ENCODE measurements at regions not wholly inside any gene's neighbourhood (a gene's known extent, or its start where the extent isn't known, plus 50 kb on each side); places are given as distances from the start of the nearest gene placed in this dataset.

DNA sequence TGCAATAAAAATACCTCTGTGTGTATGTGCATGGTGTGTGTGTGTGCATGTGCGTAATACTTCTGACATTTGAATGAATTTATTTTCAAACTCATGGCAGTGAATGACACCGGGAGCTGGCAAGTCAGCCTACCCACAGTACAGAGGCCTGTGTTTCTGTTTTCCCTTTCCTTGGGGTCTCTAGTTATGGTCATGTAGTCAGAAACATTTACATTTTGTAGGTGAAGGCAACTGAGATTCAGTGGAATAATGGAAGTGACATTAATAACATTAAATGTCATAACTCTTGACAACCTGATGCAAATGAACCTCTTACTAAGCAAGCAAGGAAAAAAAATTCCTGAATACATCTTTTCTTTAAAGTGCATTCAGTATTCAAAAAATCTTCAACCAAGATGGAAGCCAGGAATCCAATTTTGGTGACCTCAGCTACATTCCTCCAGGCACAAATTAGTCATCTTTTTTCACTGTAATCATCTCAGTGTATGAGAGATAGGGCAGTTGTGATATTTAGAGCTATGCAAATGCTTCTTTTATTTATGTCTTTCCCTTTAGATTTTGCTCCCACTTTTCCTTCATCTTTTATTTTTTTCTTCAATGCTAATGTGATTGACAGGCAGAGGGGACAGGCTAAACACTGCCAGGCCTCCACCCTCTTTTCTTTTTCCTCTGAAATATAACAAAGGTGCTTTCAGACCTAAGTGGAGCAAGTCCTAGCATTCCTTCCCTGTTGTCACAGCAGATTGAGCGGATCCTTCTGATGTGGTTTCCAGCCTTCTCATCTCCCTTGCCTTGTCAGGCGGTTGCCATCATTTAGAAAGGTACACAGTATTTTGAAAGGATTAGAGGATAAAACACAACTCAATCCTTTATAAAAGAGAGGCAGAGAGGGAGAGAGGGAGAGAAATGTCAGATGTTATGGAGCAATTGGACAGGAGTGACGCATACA is 569.8 kb upstream of the ADAMTS16 start:
- Histone ChIP-seq H3K27me3 (ENCODE audit: control insufficient read depth, insufficient read depth, low read length) (no peaks in the 10 kb centered on the region), H3K9ac (ENCODE audit: low read length) (no peak overlapping the region), H3K4me3 (ENCODE audit: low read length) (no peak overlapping the region), H3K4me1 (ENCODE audit: control insufficient read depth, low read depth, low read length) (peaks cover 15% of the 10 kb centered on the region), H3K9me3 (ENCODE audit: control insufficient read depth, low read depth, low read length) (peaks cover 5% of the 10 kb centered on the region), H3K36me3 (ENCODE audit: control insufficient read depth, low read depth, low read length) (no peaks in the 10 kb centered on the region), H3K27ac (ENCODE audit: low read length) (no peak overlapping the region)

DNA sequence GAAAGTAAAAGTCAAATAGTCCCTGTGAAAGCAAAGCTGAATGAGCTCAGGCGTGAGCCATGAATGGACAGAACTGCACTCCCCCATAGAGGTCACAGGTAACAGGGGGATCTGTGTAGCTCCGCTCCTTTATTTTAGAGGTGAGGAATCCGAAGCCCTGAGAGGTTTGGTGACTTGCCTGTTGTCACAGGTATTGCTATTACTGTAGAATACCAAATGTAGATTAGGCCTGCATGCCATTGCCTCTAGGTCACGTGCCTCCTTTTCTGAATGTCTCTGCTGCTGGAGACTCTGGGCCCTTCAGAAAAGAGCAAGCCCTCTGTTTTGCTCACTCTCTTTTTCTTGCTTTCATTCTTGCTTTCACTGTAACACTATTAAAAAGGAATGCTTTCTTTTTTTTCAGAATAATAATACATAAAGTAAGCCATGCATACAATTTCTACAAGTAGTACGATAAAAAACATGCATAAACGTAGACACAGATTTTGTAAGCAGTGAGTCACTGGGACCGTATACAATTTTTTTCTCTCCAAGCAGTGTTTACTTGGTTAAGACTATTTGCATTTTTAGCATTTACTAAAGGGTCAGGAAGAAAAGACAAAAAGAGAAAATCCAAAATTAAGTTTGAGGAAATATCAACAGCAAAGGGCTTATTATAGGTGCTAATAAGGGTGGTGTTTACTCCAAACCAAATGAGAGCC is 568.7 kb upstream of the ADAMTS16 start:
- peaks cover 5% of the 10 kb centered on the region for H3K9me3 ChIP-seq (ENCODE audit: control insufficient read depth, low read depth, low read length)
- no peaks in the 10 kb centered on the region for H3K27me3 ChIP-seq (ENCODE audit: control insufficient read depth, insufficient read depth, low read length)
- H3K4me1 ChIP-seq (ENCODE audit: control insufficient read depth, low read depth, low read length), result peaks cover 15% of the 10 kb centered on the region
- H3K9ac ChIP-seq (ENCODE audit: low read length), result no peak overlapping the region
- H3K27ac ChIP-seq (ENCODE audit: low read length), result no peak overlapping the region
- H3K36me3 ChIP-seq (ENCODE audit: control insufficient read depth, low read depth, low read length), result no peaks in the 10 kb centered on the region
- H3K4me3 ChIP-seq (ENCODE audit: low read length), result no peak overlapping the region

DNA sequence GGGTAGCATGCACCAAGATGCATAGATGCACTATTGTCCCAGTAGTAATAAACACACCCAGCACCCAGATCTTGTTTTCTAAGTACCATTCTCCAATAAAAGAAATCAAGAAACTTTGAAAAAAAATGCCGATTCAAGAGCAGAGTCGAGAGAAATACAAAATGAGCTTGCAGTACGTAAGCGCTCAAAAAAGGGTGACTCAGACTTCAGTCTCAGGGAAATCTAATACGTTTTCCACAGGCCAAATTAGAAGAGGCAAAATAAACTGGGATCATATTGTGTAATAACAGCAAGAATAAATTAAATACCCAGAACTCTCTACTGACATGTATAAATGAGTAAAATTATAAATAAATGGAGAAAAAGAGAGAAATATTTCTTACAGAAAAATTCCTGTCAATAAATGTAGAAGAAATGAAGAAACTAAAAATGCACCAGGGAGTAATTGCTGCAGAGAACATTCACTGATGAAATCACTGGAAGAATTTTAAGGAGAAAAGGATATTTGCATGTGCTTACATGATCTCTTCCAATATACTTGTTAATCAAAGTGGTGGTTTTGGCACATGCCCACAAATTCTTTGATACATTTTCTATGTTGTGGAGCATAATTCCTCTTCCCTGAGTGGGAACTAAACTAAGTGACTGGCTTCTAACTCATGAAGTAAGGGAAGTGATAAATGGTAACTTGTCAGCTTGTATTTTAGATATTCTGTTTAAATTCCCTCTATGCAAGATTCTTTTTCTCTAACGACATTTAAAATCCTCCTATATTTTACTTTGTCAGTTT is 567.6 kb upstream of the ADAMTS16 start:
- Histone ChIP-seq H3K36me3 (ENCODE audit: control insufficient read depth, low read depth, low read length) (no peaks in the 10 kb centered on the region), H3K9me3 (ENCODE audit: control insufficient read depth, low read depth, low read length) (peaks cover 5% of the 10 kb centered on the region), H3K4me3 (ENCODE audit: low read length) (no peak overlapping the region), H3K27me3 (ENCODE audit: control insufficient read depth, insufficient read depth, low read length) (no peaks in the 10 kb centered on the region), H3K9ac (ENCODE audit: low read length) (no peak overlapping the region), H3K4me1 (ENCODE audit: control insufficient read depth, low read depth, low read length) (peaks cover 15% of the 10 kb centered on the region), H3K27ac (ENCODE audit: low read length) (no peak overlapping the region)

DNA sequence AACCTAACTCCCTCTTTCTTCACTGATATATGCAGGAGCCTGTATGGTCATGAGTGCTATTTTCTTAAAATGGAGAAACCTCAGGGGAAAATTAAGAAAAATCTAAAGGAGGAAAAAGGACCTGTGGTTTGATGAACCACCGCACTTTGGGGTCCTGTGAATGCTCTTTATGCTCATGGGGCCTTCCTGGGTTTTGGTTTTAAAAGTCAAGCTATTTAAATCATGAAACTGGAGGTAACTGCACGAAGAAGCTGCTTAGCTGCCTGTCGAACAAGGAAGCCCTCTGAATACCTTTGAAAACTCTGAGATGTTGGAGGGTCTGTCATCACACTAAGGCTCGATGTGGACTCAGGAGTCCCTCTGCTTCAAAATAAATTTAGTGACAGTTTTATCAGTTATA is 564.5 kb upstream of the ADAMTS16 start:
- no peak overlapping the region for H3K4me3 ChIP-seq (ENCODE audit: low read length)
- H3K36me3 ChIP-seq (ENCODE audit: control insufficient read depth, low read depth, low read length), result no peaks in the 10 kb centered on the region
- H3K4me1 ChIP-seq (ENCODE audit: control insufficient read depth, low read depth, low read length), result peaks cover 13% of the 10 kb centered on the region
- H3K9ac ChIP-seq (ENCODE audit: low read length), result no peak overlapping the region
- H3K27ac ChIP-seq (ENCODE audit: low read length), result no peak overlapping the region
- H3K9me3 ChIP-seq (ENCODE audit: control insufficient read depth, low read depth, low read length), result peaks cover 5% of the 10 kb centered on the region
- no peaks in the 10 kb centered on the region for H3K27me3 ChIP-seq (ENCODE audit: control insufficient read depth, insufficient read depth, low read length)

DNA sequence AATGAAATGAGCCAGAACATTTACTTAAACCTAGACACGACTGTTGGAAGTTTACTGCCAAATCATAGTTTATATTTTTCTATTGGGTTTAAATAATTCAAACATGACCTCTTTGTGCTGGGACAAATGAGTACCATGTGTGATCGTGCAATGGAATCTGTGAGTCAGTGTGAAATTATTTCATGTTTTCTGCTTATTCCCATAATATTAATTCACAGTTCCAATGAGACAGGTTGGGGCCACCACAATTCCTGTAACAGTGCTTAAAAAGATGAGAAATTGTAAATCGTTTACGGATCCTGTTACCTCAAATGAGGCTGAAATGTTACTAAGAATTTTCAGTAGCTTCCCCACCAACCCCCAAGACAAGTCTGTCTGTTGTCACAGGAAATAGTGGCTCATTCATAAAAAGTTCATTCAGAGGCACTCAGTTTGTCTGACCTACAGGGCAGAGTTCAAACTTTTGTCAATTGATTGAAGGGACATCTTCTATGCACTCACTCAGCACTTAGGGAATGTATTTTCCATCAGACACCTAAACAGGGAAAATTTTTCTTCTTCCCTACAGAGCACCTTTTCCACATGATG is 563.9 kb upstream of the ADAMTS16 start:
- Histone ChIP-seq H3K4me3 (ENCODE audit: low read length) (no peak overlapping the region), H3K27me3 (ENCODE audit: control insufficient read depth, insufficient read depth, low read length) (no peaks in the 10 kb centered on the region), H3K36me3 (ENCODE audit: control insufficient read depth, low read depth, low read length) (no peaks in the 10 kb centered on the region), H3K9me3 (ENCODE audit: control insufficient read depth, low read depth, low read length) (peaks cover 5% of the 10 kb centered on the region), H3K27ac (ENCODE audit: low read length) (no peak overlapping the region), H3K9ac (ENCODE audit: low read length) (no peak overlapping the region), H3K4me1 (ENCODE audit: control insufficient read depth, low read depth, low read length) (peaks cover 7% of the 10 kb centered on the region)

DNA sequence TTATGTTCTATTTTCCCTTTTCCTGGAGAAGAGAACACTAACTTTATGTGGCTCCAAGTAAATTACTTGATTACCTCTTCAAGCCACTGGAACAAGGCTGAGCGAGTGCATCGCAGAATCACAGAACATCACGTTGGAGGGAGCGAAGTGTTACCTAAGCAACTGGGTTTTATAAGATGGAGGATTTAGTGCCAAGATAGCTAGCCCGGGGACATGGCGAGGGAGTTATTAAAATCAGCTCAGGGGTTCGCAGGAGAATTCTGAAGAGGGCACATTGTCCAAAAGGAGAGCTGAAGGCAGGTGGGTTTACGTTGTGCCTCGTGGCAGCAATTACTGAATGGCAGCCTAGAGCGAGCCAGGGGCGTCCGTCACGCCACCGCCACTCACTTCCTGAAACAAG is 563.2 kb upstream of the ADAMTS16 start:
- Histone ChIP-seq H3K9me3 (ENCODE audit: control insufficient read depth, low read depth, low read length) (peaks cover 3% of the 10 kb centered on the region), H3K27ac (ENCODE audit: low read length) (no peak overlapping the region), H3K27me3 (ENCODE audit: control insufficient read depth, insufficient read depth, low read length) (no peaks in the 10 kb centered on the region), H3K4me1 (ENCODE audit: control insufficient read depth, low read depth, low read length) (peaks cover under 1% of the 10 kb centered on the region), H3K4me3 (ENCODE audit: low read length) (no peak overlapping the region), H3K36me3 (ENCODE audit: control insufficient read depth, low read depth, low read length) (no peaks in the 10 kb centered on the region), H3K9ac (ENCODE audit: low read length) (no peak overlapping the region)

DNA sequence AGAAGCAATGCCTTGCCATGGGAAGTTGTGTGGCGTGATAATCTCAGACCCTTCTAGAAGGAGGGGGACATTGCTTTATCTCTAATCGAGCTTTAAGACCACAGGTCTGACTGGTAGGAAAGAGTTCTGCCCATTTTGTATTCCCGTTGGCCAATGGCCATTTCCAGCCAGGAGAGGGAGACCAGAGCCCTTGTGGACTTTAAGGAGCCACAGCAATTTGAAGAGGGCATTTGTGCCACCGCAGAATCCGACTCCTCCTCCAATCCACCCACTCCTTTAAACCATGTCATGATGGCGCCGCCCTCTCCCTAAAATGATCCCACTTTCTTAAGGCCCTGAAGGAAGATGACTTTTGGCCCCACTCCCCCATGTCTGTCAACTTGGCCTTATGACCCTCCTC is 560.5 kb upstream of the ADAMTS16 start:
- no peak overlapping the region for H3K9ac ChIP-seq (ENCODE audit: low read length)
- H3K9me3 ChIP-seq (ENCODE audit: control insufficient read depth, low read depth, low read length), result no peaks in the 10 kb centered on the region
- H3K4me3 ChIP-seq (ENCODE audit: low read length), result no peak overlapping the region
- H3K27me3 ChIP-seq (ENCODE audit: control insufficient read depth, insufficient read depth, low read length), result no peaks in the 10 kb centered on the region
- no peak overlapping the region for H3K27ac ChIP-seq (ENCODE audit: low read length)
- no peaks in the 10 kb centered on the region for H3K4me1 ChIP-seq (ENCODE audit: control insufficient read depth, low read depth, low read length)
- no peaks in the 10 kb centered on the region for H3K36me3 ChIP-seq (ENCODE audit: control insufficient read depth, low read depth, low read length)

DNA sequence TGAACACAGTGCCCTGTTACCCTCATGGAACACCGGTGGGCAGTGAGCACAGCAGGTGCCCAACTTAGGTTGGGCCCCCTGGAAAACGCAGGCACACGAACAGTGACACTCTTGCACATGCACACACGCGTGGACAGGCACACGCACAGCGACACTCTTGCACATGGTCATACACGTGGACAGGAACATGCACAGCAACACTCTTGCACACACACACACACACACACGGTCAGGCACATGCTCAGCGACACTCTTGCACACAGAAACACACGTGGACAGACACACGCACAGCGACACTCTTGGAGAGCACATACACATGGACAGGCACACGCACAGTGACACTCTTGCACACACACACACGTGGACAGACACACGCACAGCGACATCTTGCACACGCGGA is 559.4 kb upstream of the ADAMTS16 start:
- Histone ChIP-seq H3K36me3 (ENCODE audit: control insufficient read depth, low read depth, low read length) (no peaks in the 10 kb centered on the region), H3K4me1 (ENCODE audit: control insufficient read depth, low read depth, low read length) (no peaks in the 10 kb centered on the region), H3K4me3 (ENCODE audit: low read length) (no peak overlapping the region), H3K27me3 (ENCODE audit: control insufficient read depth, insufficient read depth, low read length) (no peaks in the 10 kb centered on the region), H3K9me3 (ENCODE audit: control insufficient read depth, low read depth, low read length) (no peaks in the 10 kb centered on the region), H3K9ac (ENCODE audit: low read length) (no peak overlapping the region), H3K27ac (ENCODE audit: low read length) (no peak overlapping the region)

DNA sequence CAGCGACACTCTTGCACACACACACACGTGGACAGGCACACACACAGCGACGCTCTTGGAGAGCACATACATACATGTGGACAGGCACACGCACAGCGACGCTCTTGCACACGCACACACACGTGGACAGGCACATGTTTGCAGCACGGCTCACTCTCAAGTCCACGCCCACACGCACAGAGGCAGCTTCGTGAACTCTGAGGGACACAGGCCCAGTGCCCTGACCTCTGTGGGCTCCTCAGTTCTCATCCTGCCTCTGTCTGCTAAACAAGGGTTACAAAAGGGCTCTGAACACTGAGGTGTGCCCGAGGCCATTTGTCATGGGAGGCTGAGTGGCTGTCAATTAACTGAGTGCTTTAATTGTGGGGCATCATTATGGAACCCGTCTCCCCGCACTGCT is 558.8 kb upstream of the ADAMTS16 start:
- Histone ChIP-seq H3K27ac (ENCODE audit: low read length) (no peak overlapping the region), H3K4me3 (ENCODE audit: low read length) (no peak overlapping the region), H3K9me3 (ENCODE audit: control insufficient read depth, low read depth, low read length) (no peaks in the 10 kb centered on the region), H3K36me3 (ENCODE audit: control insufficient read depth, low read depth, low read length) (no peaks in the 10 kb centered on the region), H3K9ac (ENCODE audit: low read length) (no peak overlapping the region), H3K4me1 (ENCODE audit: control insufficient read depth, low read depth, low read length) (no peaks in the 10 kb centered on the region), H3K27me3 (ENCODE audit: control insufficient read depth, insufficient read depth, low read length) (no peaks in the 10 kb centered on the region)

DNA sequence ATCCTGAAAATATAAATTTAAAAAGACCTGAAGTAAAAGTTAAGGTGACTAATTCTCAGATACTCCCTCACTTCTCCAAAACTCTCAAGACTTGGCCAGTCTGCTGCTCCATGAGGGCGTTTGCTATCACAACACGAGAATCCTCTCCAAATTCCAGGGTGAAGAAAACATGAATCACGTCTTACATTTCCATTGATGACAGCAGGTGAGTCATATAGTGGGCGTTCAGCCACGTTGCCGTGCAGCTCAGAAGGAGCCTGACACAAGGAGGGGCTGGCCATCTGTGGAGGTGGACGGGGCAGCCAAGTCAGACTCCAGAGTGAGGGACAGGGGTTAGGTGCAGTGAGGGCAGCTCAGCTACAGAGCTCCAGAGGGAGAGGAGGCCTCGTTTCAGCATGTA is 555.1 kb upstream of the ADAMTS16 start:
- no peak overlapping the region for H3K27ac ChIP-seq (ENCODE audit: low read length)

DNA sequence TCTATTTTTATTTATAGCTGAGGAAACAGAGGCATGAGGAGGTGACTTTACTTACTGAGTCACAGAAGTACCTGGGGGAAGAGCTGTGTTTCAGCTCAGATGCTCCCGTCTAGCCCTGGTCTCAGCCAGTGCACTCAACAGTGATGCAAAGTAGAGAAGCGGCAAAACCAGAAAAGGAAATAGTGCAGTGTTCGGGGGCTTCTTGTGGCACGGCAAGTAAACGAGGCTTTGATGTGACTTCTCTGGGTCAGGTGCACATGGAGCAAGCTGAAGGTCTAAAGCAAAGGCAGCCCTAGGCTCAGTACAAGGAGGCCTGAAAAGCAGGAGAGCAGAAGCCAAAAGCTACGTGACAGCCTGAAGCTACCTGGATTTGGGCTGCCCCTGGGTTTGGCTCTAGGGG is 526.7 kb upstream of the ADAMTS16 start:
- Histone ChIP-seq H3K9ac (ENCODE audit: low read length) (no peak overlapping the region), H3K4me3 (ENCODE audit: low read length) (no peak overlapping the region), H3K27me3 (ENCODE audit: control insufficient read depth, insufficient read depth, low read length) (no peaks in the 10 kb centered on the region), H3K27ac (ENCODE audit: low read length) (no peak overlapping the region), H3K9me3 (ENCODE audit: control insufficient read depth, low read depth, low read length) (no peaks in the 10 kb centered on the region), H3K36me3 (ENCODE audit: control insufficient read depth, low read depth, low read length) (no peaks in the 10 kb centered on the region), H3K4me1 (ENCODE audit: control insufficient read depth, low read depth, low read length) (no peaks in the 10 kb centered on the region)

More for the DNA sequence above, 555.1 kb upstream of the ADAMTS16 start:
- Histone ChIP-seq H3K9ac (ENCODE audit: low read length) (no peak overlapping the region), H3K4me1 (ENCODE audit: control insufficient read depth, low read depth, low read length) (no peaks in the 10 kb centered on the region), H3K36me3 (ENCODE audit: control insufficient read depth, low read depth, low read length) (no peaks in the 10 kb centered on the region), H3K9me3 (ENCODE audit: control insufficient read depth, low read depth, low read length) (no peaks in the 10 kb centered on the region), H3K4me3 (ENCODE audit: low read length) (no peak overlapping the region), H3K27me3 (ENCODE audit: control insufficient read depth, insufficient read depth, low read length) (no peaks in the 10 kb centered on the region)
